Stomach (tissue), 4 donors: ENCODE measurements at regions not wholly inside any gene's neighbourhood (a gene's known extent, or its start where the extent isn't known, plus 50 kb on each side); places are given as distances from the start of the nearest gene placed in this dataset.

Experiments
- POLR2A ChIP-seq, 4 donors: fragments of 450-650 bp; IDR thresholded peaks; one replicate each; pipeline ENCODE4 v1.6.1; 2016; ENCODE audit warnings: antibody characterized with exemption in 4 of 4, control low read depth in 2 of 4, mild to moderate bottlenecking in 1 of 4, moderate library complexity in 1 of 4
- TF ChIP-seq, protein P1 (sequence below), 7 experiments: fragments of 450-650 bp in 4 of 7; fragments of 200-600 bp in 3 of 7; sonication (generic) in 3 of 7; IDR thresholded peaks; one replicate each; pipeline ENCODE4 v1.5.1; 2016 to 2019; ENCODE audit warnings: antibody characterized with exemption in 7 of 7, control low read depth in 2 of 7, mild to moderate bottlenecking in 1 of 7

DNA sequence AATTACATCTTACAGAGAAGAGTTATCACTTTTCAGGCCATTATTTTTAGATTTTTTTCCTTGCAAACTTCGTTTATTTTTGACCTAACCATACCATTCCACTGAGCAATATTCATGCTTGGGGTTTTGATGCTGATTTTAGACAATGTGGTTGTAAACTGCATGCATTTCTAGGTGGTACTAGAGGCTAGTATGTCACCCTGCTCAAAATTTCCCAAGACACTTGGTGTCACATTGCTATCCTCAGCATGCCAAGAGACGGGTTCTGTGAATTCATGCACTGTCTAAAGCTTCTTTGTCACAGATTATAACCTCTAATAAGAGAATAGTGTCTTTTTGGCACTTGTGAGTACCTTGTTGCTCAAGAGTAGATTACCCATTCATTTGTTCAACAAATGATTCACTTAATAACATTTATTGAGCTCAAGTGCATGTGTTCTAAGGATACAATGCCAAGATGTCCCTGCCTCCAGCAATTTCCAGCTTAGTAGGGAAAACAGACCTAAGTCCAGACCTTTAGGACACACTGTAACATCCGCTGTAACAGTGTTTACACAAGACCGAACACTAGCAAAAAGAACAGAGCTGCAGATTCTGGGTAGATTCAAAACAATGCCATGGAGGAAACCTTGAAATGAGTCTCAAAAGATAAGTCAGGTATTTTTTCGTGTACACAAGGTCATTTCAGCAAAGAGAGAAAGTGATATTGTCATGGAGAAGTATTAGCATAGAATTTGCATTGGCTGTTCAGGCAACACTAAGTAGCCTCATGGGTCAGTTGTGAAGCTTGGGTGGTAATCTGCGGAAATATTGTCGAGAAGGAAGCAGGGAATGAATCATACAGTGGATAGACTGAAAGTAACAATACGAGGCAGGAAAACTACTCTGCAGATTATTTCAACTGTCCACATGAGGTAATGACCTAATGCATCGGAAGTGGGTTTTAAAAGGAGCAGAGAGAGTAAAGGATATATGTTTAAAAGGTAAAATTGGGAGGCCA is 515.1 kb upstream of the ZFP42 start:
- TF ChIP-seq, protein P1, sequence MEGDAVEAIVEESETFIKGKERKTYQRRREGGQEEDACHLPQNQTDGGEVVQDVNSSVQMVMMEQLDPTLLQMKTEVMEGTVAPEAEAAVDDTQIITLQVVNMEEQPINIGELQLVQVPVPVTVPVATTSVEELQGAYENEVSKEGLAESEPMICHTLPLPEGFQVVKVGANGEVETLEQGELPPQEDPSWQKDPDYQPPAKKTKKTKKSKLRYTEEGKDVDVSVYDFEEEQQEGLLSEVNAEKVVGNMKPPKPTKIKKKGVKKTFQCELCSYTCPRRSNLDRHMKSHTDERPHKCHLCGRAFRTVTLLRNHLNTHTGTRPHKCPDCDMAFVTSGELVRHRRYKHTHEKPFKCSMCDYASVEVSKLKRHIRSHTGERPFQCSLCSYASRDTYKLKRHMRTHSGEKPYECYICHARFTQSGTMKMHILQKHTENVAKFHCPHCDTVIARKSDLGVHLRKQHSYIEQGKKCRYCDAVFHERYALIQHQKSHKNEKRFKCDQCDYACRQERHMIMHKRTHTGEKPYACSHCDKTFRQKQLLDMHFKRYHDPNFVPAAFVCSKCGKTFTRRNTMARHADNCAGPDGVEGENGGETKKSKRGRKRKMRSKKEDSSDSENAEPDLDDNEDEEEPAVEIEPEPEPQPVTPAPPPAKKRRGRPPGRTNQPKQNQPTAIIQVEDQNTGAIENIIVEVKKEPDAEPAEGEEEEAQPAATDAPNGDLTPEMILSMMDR (IDR thresholded peaks at IDR 0.05) = no peak
- TF ChIP-seq POLR2A (IDR thresholded peaks at IDR 0.05) = no peak
